H9 (cell line): ENCODE measurements at regions not wholly inside any gene's neighbourhood (a gene's known extent, or its start where the extent isn't known, plus 50 kb on each side); places are given as distances from the start of the nearest gene placed in this dataset.

ENCODE experiments used
- DNase-seq: peaks from one replicate; pipeline ENCODE4 v3.0.0-alpha.2; 2017
- H2AFZ ChIP-seq: one replicate; pipeline ENCODE4 v1.6.1; 2013; ENCODE audit warnings: mild to moderate bottlenecking, low read length, control low read depth, moderate library complexity
- H2AK5ac ChIP-seq: 2 replicates; pipeline ENCODE4 v1.6.1; 2013; ENCODE audit warnings: low read length, control low read depth, mixed read lengths; ENCODE audit not compliant: insufficient read length
- H2BK120ac ChIP-seq: one replicate; pipeline ENCODE4 v1.6.1; 2013; ENCODE audit warnings: low read depth, mild to moderate bottlenecking, low read length, control low read depth, inconsistent platforms; ENCODE audit not compliant: poor library complexity, severe bottlenecking
- H2BK12ac ChIP-seq: 2 replicates; pipeline ENCODE4 v1.6.1; 2013; ENCODE audit warnings: low read length, control low read depth, mixed read lengths, low read depth; ENCODE audit not compliant: insufficient read length
- H2BK15ac ChIP-seq: 2 replicates; pipeline ENCODE4 v1.6.1; 2013; ENCODE audit warnings: low read depth, low read length, control low read depth
- H2BK20ac ChIP-seq: one replicate; pipeline ENCODE4 v1.6.1; 2013; ENCODE audit warnings: low read depth, mild to moderate bottlenecking, low read length, control low read depth, inconsistent platforms; ENCODE audit not compliant: poor library complexity, severe bottlenecking
- H2BK5ac ChIP-seq: 2 replicates; pipeline ENCODE4 v1.6.1; 2013; ENCODE audit warnings: low read length, control low read depth, mixed read lengths; ENCODE audit not compliant: insufficient read length
- H3K14ac ChIP-seq: 2 replicates; pipeline ENCODE4 v1.6.1; 2013; ENCODE audit warnings: low read length, control low read depth; ENCODE audit not compliant: insufficient read depth
- H3K18ac ChIP-seq: 2 replicates; pipeline ENCODE4 v1.6.1; 2013; ENCODE audit warnings: low read depth, mild to moderate bottlenecking, mixed read lengths, low read length, control low read depth; ENCODE audit not compliant: insufficient read length
- H3K23ac ChIP-seq: 2 replicates; pipeline ENCODE4 v1.6.1; 2013; ENCODE audit warnings: low read length, control low read depth, mixed read lengths, low read depth; ENCODE audit not compliant: insufficient read length
- H3K23me2 ChIP-seq: 2 replicates; pipeline ENCODE4 v1.6.1; 2013; ENCODE audit warnings: low read depth, mild to moderate bottlenecking, mixed read lengths, low read length, control low read depth; ENCODE audit not compliant: insufficient read length, poor library complexity, severe bottlenecking
- H3K27ac ChIP-seq: 2 replicates; pipeline ENCODE4 v1.5.1; 2013; ENCODE audit warnings: low read length, control low read depth, mixed read lengths, low read depth; ENCODE audit not compliant: insufficient read length
- H3K27me3 ChIP-seq: 2 replicates; pipeline ENCODE4 v1.6.1; 2013; ENCODE audit warnings: low read length, control low read depth, inconsistent platforms; ENCODE audit not compliant: insufficient read depth
- H3K4ac ChIP-seq: 2 replicates; pipeline ENCODE4 v1.6.1; 2013; ENCODE audit warnings: low read depth, mild to moderate bottlenecking, control low read depth, inconsistent platforms, low read length, moderate library complexity
- H3K4me1 ChIP-seq: 2 replicates; pipeline ENCODE4 v1.6.1; 2013; ENCODE audit warnings: low read length, control low read depth, inconsistent platforms; ENCODE audit not compliant: insufficient read depth
- H3K4me2 ChIP-seq: 2 replicates; pipeline ENCODE4 v1.6.1; 2013; ENCODE audit warnings: low read length, control low read depth, mixed read lengths; ENCODE audit not compliant: insufficient read length, insufficient read depth
- H3K56ac ChIP-seq: 2 replicates; pipeline ENCODE4 v1.6.1; 2013; ENCODE audit warnings: low read depth, mild to moderate bottlenecking, mixed read lengths, low read length, control low read depth; ENCODE audit not compliant: insufficient read length
- H3K79me1 ChIP-seq: 2 replicates; pipeline ENCODE4 v1.6.1; 2013; ENCODE audit warnings: low read depth, mild to moderate bottlenecking, moderate library complexity, low read length, control low read depth, inconsistent platforms; ENCODE audit not compliant: insufficient read depth, poor library complexity, severe bottlenecking
- H3K79me2 ChIP-seq: 2 replicates; pipeline ENCODE4 v1.6.1; 2013; ENCODE audit warnings: low read length, control low read depth, inconsistent platforms; ENCODE audit not compliant: insufficient read depth
- H3K9ac ChIP-seq: 2 replicates; pipeline ENCODE4 v1.6.1; 2013; ENCODE audit warnings: low read length, control low read depth, mixed read lengths; ENCODE audit not compliant: insufficient read length; ENCODE audit errors: extremely low read depth
- H3K9me3 ChIP-seq: one replicate; pipeline ENCODE4 v1.6.1; 2013; ENCODE audit warnings: low read depth, low read length, inconsistent platforms; ENCODE audit not compliant: control insufficient read depth
- H3T11ph ChIP-seq: one replicate; pipeline ENCODE4 v1.6.1; 2013; ENCODE audit warnings: mild to moderate bottlenecking, low read length, control low read depth, inconsistent platforms
- H4K20me1 ChIP-seq: one replicate; pipeline ENCODE4 v1.6.1; 2013; ENCODE audit not compliant: control insufficient read depth, insufficient read length, insufficient read depth
- H4K5ac ChIP-seq: 2 replicates; pipeline ENCODE4 v1.6.1; 2013; ENCODE audit warnings: low read depth, mild to moderate bottlenecking, mixed read lengths, low read length, control low read depth; ENCODE audit not compliant: insufficient read length
- H4K8ac ChIP-seq: replicated peaks from 2 replicates; pipeline ENCODE4 v1.6.1; 2013; ENCODE audit warnings: low read length, control low read depth, mixed read lengths, low read depth; ENCODE audit not compliant: insufficient read length
- H4K91ac ChIP-seq: 2 replicates; pipeline ENCODE4 v1.6.1; 2013; ENCODE audit warnings: low read depth, mild to moderate bottlenecking, moderate library complexity, mixed read lengths, low read length, control low read depth; ENCODE audit not compliant: insufficient read length
- H3K27ac Mint-ChIP-seq, 3 experiments: 2 replicates in 2 of 3; 3 replicates in 1 of 3; pipeline ENCODE4 v1.8.0; 2020 to 2021; ENCODE audit warnings: mixed read lengths in 3 of 3, mild to moderate bottlenecking in 1 of 3, moderate library complexity in 1 of 3
- H3K27me3 Mint-ChIP-seq: 2 replicates; pipeline ENCODE4 v1.8.0; 2021; ENCODE audit warnings: low read depth, mild to moderate bottlenecking, moderate library complexity, mixed read lengths
- H3K36me3 Mint-ChIP-seq, 3 experiments: 2 replicates in 2 of 3; 3 replicates in 1 of 3; pipeline ENCODE4 v1.8.0; 2020 to 2021; ENCODE audit warnings: low read depth in 3 of 3, mixed read lengths in 3 of 3; ENCODE audit not compliant: insufficient read depth in 1 of 3
- H3K4me1 Mint-ChIP-seq, 2 experiments: 2 replicates each; pipeline ENCODE4 v1.8.0; 2020; ENCODE audit warnings: mixed read lengths in 2 of 2
- H3K4me3 Mint-ChIP-seq, 2 experiments: 2 replicates in 1 of 2; 3 replicates in 1 of 2; pipeline ENCODE4 v1.8.0; 2020 to 2021; ENCODE audit warnings: mild to moderate bottlenecking in 2 of 2, mixed read lengths in 2 of 2, moderate library complexity in 1 of 2
- H3K9me3 Mint-ChIP-seq, 2 experiments: 2 replicates in 1 of 2; 3 replicates in 1 of 2; pipeline ENCODE4 v1.8.0; 2020; ENCODE audit warnings: mild to moderate bottlenecking in 2 of 2, mixed read lengths in 2 of 2, moderate library complexity in 1 of 2
- CTCF ChIP-seq: fragments of 200-600 bp; sonication (generic); conservative IDR thresholded peaks from 3 replicates; pipeline ENCODE4 v1.8.0; 2021; ENCODE audit warnings: antibody characterized with exemption, mild to moderate bottlenecking
- WGBS: extraction: QIAGEN DNeasy Blood & Tissue Kit; methylation state at CpG from one replicate; pipeline ENCODE4 v1.1.7; 2013; ENCODE audit warnings: missing lambda C conversion rate, low lambda C conversion rate, mixed read lengths; ENCODE audit not compliant: insufficient read length; ENCODE audit errors: extremely low coverage; 5-methylcytosine and 5-hydroxymethylcytosine counted together

GRCh38 chr10:125457406-125457805, 225.6 kb downstream of the TEX36 start:
- Histone ChIP-seq H3K4me2 (no peak overlapping the region), H3K27me3 (no peaks in the 10 kb centered on the region), H4K91ac (no peak overlapping the region), H3K27ac (no peak overlapping the region), H3K23ac (no peak overlapping the region), H3K23me2 (no peaks in the 10 kb centered on the region), H2AK5ac (no peak overlapping the region), H4K5ac (no peak overlapping the region), H3K14ac (no peak overlapping the region), H2BK20ac (no peak overlapping the region), H3K79me2 (no peaks in the 10 kb centered on the region), H3K56ac (no peak overlapping the region), H3K9me3 (no peaks in the 10 kb centered on the region), H3K4ac (no peak overlapping the region), H2BK120ac (no peak overlapping the region), H2BK5ac (no peak overlapping the region), H3T11ph (no peak overlapping the region), H3K4me1 (no peaks in the 10 kb centered on the region; the same call in 1 of the 2 replicates), H2BK12ac (no peak overlapping the region), H2BK15ac (no peak overlapping the region), H3K79me1 (no peaks in the 10 kb centered on the region), H4K8ac (no peak overlapping the region), H3K18ac (no peak overlapping the region), H2AFZ (no peak overlapping the region), H3K9ac (no peak overlapping the region), H4K20me1 (no peaks in the 10 kb centered on the region)
- peaks cover 0 to 2% (median 0%) of the 10 kb centered on the region in 3 experiments; a peak in 1 of 7 replicates for H3K36me3 Mint-ChIP-seq
- no peak for TF ChIP-seq CTCF
- peaks cover 2% of the 10 kb centered on the region for H3K27me3 Mint-ChIP-seq
- H3K9me3 Mint-ChIP-seq: no peaks in the 10 kb centered on the region; a peak in 1 of 5 replicates
- H3K27ac Mint-ChIP-seq: peak overlapping the region in 1 of 3 experiments; percentile 27; a peak in 1 of 7 replicates
- WGBS: no CpG with 5 or more reads among the region's 5 CpGs
- DNase-seq: no peak
- H3K4me3 Mint-ChIP-seq: no peak overlapping the region
- H3K4me1 Mint-ChIP-seq: peaks cover 14 to 17% of the 10 kb centered on the region in 2 experiments
